HK-2 (cell line): ENCODE measurements at regions not wholly inside any gene's neighbourhood (a gene's known extent, or its start where the extent isn't known, plus 50 kb on each side); places are given as distances from the start of the nearest gene placed in this dataset.

ENCODE experiments used
- DNase-seq: peaks from one replicate; pipeline ENCODE4 v3.0.0-alpha.2; 2018; ENCODE audit not compliant: unreplicated experiment

- DNase-seq, result no peak
These were observed 428.5 kb downstream of the METTL15 start for GRCh38 chr11:28536504-28537267.

GRCh38 chr11:28535677-28536076 lies 427.5 kb downstream of the METTL15 start:
- no peak for DNase-seq

DNA sequence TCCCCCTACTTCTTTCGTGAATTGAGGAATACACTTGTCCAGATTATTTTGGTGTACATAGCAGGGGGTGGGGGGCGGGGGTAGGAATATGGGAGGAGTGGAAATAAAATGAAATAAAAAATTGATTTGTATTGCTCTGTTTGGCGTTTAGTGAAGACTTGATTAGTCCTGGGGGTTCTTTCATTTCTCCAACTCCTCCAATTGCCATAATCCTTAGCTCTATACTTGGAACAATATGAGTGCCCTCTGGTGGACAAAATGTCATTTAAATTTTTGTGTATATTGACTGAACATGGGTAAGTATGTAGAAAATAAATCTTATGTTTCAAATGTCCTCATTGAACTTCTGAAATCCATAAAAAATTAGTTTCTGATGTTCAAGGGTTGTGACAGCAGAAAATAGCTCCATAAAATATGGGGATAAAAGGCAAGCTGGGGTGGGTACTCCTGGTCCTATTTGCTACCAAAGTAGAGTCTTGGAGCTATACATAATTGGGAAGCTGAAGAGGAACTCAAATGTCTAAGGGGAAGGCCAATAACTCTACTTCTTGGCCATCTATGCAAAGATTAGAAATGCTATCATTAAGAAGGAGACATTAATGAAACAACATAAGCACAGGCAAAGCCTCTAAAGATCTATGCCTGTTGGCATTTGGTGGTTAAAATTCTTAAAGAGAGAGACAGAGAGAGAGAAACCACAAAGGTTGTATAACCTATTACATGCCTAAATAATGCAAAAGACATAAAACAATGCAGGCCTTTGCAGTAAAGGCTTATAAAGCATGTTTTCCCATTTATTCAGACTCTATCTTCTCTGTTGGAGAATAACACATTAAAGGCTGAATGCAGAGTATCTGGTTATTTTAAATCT lies 421.6 kb downstream of the METTL15 start:
- no peak for DNase-seq

GRCh38 chr11:28529046-28529445 lies 420.9 kb downstream of the METTL15 start:
- DNase-seq, result no peak

DNA sequence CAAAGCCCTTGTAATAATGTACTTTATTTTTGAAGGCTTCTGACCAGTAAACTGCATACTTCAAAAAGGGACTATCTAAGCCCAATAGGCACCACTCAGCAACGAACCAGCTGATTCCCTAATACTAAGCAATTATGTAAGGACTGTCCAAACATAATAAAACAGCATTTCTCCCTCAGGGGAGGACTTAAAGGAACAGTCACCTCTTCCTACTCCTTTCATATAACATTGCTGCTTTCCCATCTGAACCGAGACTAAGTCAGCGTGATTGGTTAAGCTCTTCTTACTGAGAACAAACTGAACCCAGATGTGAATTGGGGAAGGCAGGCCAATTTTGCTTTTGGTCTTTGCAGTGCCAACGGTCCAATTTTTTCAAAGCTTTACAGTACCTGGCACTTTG lies 420.0 kb downstream of the METTL15 start:
- no peak for DNase-seq

DNA sequence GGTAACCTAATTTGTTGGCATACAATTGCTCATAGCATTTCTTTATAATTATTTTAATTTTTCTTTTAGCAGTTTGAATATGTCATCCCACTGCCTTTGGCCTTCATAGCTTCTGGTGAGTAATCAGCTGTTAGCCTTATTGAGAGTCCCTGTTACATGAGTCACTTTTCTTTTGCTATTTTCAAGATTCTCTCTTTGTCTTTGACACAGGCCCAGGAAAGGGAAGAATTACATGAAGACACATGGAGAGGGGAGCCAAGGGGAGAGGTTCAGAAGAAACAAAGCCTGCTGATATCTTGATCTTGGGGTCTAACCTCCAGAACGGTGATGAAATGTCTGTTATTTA lies 418.2 kb downstream of the METTL15 start:
- no peak for DNase-seq

DNA sequence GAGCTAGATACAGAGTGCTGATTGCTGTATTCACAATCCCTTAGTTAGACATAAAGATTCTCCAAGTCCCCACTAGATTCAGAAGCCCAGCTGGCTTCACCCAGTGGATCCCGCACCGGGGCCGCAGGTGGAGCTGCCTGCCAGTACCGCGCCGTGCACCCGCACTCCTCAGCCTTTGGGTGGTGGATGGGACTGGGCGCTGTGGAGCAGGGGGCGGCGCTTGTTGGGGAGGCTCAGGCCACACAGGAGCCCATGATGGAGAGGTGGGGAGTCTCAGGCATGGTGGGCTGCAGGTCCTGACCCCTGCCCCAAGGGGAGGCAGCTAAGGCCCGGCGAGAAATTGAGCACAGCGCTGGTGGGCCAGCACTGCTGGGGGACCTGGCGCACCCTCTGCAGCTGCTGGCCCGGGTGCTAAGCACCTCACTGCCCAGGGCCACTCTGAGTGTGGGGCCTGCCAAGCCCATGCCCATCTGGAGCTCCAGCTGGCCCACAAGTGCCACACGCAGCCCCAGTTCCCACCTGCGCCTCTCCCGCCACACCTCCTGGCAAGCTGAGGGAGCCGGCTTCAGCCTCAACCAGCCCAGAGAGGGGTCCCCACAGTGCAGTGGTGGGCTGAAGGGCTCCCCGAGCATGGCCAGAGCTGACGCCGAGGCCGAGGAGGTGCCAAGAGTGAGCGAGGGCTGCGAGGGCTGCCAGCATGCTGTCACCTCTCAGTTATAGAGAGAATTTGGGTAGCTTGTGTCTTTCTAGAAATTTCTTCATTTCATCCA lies 417.6 kb downstream of the METTL15 start:
- no peak for DNase-seq

DNA sequence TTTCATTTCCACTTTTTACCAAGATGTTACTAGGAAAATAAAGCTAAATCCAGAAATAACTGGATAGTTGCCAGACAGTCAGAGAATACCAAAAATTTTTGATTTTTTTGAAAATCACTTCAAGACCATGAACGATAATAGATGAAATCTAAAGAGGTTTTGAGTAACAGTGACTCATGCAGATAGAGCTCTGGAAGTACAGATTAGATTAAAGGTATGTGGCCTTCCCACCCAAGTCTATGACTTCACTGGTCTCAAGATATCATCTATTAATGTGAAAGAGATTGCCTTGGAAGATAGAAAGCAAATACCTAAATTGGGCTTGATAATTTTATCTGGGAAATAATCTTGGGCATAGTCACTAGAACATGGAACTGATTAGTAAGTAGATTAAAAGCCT lies 415.9 kb downstream of the METTL15 start:
- no peak for DNase-seq

DNA sequence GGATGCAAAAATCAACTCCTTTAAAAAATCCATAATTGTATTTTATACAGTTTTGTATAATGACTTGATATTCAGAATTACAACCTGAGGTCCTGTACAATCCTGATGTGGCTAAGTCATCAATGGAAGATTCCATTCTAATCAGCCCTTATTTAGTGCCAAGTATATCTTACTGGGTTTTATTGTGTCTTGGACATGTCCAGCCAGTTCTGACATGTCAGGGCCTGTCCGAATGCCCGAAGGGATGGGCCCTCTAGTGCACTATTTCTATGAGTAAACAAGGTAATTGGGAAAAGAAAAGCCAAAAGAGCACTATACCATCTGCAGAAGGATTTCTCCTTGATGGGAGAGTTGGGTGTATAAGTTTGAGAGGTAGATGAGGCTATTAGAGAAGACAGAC lies 412.9 kb downstream of the METTL15 start:
- DNase-seq, result no peak

DNA sequence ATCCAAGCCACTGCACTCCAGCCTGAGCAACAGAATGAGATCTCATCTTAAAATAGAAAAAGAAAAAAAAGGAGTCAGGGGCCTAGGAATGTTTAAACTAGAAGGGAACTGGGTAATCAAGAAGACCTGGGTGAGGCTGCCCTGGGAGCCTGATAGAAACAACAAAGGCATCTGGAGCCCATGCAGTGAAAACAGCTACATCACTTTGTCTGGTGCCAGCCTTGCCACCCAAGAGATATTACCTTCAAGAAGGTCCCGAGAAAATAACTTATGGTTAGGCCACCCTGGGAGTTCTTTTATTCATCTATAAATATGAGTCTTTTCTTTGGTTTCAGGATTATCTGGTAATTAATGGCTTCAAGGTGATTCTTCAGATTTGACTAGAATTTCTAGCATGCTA lies 412.1 kb downstream of the METTL15 start:
- no peak for DNase-seq

- no peak for DNase-seq
These were observed 410.6 kb downstream of the METTL15 start for GRCh38 chr11:28518825-28519224.

GRCh38 chr11:28517621-28518020 lies 409.4 kb downstream of the METTL15 start:
- DNase-seq, result no peak

GRCh38 chr11:28514391-28514790 lies 406.2 kb downstream of the METTL15 start:
- no peak for DNase-seq

DNA sequence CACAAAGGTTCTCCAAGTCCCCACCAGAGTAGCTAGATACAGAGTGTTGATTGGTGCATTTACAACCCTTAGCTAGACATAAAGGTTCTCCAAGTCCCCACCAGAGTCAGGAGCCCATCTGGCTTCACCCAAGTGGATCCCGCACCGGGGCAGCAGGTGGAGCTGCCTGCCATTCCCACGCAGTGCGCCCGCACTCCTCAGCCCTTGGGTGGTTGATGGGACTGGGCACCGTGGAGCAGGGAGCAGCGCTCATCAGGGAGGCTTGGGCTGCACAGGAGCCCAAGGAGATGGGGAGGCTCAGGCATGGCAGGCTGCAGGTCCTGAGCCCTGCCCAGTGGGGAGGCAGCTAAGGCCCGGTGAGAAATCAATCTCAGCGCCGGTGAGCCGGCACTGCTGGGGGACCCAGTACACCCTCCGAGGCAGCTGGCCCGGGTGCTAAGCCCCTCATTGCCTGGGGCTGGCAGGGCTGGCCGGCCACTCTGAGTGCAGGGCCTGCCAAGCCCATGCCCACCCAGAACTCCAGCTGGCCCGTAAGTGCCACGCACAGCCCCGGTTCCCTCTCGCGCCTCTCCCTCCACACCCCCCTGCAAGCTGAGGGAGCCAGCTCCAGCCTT lies 404.1 kb downstream of the METTL15 start:
- DNase-seq, result no peak

DNA sequence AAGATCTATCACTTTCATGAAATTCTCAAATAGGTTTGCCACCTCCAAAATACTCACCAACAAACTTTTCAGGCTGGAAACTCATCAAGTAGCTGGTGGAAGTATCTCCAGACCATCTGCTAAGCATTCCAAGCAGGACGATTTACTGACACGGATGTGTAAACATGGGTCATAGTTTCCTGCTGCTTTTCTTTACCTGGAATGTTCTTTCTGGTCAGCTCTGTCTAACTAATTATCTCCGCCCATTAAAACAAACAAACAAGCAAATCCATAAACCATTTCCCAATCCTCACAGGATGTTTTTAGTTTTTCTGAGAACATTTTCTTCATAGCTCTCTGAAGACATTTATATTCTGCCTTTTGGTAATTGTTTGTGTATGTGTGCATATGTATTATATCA lies 397.0 kb downstream of the METTL15 start:
- no peak for DNase-seq

DNA sequence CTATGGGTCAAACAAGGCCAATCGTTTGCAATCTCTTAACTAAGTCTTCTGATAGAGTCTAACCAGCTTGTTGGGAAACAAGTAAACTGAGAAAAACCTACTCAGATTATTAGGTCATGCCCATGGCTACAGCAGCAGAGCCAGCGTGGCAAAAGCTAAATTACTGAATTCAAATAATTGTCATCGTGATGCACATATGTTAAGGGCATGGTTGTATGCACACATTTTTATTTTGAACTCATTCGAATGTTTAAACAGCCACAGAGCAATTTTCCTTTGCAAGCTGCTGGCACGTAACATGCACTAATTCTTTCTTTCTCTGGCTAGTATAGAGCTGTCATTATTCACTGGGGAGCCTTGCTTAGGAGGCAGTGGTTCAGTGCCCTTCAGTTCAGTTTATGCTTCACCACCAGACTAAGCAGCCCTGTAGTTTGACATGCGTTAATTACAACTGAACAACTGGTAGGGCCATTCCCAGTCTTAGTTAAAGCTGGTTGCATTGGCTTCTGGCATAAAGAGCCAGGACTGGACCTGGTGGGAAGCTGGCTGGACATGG lies 396.4 kb downstream of the METTL15 start:
- no peak for DNase-seq

DNA sequence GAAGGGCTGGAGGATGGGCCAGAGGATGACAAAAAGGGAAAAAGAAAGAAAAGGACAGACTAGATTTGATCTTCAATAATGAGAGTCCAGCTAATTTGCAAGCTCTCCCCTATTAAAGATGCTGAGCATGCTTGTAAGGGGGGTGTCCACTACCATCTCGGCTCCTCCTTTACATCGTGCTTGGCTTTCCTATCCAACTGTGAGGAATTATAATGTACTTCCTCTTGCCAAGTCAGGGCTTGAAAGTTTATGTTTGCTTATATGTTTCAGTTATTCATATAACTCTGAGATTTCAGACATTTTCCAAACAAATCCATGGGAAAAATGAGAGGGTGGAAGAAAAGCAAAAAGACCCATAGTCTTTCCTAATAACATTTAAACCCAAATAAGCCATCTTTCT lies 387.1 kb downstream of the METTL15 start:
- DNase-seq, result no peak

DNA sequence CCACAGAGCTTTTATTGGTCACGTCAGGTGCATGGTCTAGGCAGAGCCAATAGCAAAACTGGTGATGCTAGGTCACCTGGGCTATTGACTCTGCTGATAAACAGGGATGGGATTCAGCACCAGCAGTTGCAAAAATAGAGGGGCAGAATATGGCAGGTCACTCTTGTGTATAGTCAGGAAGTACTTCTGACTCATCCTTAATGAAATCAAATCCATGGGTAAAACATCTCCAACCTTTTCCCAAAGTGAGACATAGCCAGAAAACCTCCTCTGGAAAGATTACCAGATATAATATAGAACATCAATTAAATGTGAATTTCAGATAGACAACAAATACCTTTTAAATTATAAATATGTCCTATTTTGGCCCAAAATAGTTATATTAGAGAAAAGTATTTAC lies 383.2 kb downstream of the METTL15 start:
- no peak for DNase-seq

DNA sequence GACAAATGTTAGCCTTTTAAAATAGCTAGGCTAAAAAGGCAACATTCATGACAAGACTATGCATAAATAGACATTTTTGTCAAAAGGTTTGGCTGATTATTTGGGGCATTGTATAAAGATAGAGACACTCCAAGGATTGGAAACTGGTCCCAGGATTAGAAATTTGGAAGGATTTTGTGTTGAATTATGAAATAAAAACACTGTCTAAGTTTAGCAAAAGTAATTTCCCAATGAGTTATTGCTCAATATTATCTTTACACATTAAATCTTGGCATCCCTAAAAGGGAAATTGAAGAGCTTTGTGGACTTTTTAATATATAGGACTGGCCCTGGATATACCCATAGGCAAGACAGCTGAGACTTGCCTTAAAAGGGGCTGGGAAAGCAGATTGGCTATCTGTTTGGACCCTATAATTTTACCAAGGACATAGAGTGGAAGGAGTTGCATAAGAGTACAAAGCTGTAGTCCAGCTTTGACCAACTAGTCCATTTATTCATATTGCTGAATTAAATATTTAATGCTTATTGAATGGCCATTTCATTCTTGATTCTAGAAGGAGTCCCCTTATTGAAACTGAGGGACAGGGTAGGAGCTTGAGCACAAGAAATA lies 382.7 kb downstream of the METTL15 start:
- no peak for DNase-seq

- no peak for DNase-seq
These were observed 380.1 kb downstream of the METTL15 start for GRCh38 chr11:28488336-28488735.
